ENCODE measurements at regions not wholly inside any gene's neighbourhood (a gene's known extent, or its start where the extent isn't known, plus 50 kb on each side); places are given as distances from the start of the nearest gene placed in this dataset.

DNA sequence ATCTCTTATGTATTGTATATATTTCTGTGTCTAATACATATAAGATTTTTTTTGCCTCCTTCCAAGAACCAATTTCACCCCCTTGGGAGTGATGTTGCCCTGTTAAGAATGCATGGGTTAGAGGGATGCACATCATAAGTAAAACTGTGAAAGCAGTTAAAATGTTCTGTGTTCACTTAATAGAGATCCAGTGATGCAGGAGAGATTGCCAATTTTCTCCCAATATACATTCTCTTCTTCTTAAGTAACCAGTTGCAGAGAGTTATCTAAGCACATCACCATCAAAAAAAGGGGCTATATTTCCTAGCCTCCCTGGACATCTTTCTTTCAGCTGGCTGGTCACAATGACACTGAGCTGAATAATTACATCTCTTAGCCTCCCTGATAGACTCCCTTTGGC is 307.0 kb downstream of the OSTF1 start:
- no peaks in the 10 kb centered on the region for H3K27me3 ChIP-seq (ENCODE audit: insufficient read depth, low read depth, low read length)
- H3K9ac ChIP-seq (ENCODE audit: low read length): no peak overlapping the region
- no peaks in the 10 kb centered on the region for H4K20me1 ChIP-seq (ENCODE audit: insufficient read depth)
- H3K36me3 ChIP-seq (ENCODE audit: insufficient read depth, low read length): no peaks in the 10 kb centered on the region
- H3K9me3 ChIP-seq (ENCODE audit: low read length): no peaks in the 10 kb centered on the region
- H3F3A ChIP-seq (ENCODE audit: insufficient read depth, low read length, poor library complexity, severe bottlenecking): no peaks in the 10 kb centered on the region
- no peak overlapping the region for H3K27ac ChIP-seq (ENCODE audit: low read length)
- no peak overlapping the region for H3K4me3 ChIP-seq (ENCODE audit: low read length)
- H2AFZ ChIP-seq (ENCODE audit: low read depth, low read length): no peak overlapping the region
- H3K79me2 ChIP-seq (replicated peaks; ENCODE audit: insufficient read depth, low read length): no peaks in the 10 kb centered on the region
- no peaks in the 10 kb centered on the region for H3K9me2 ChIP-seq (ENCODE audit: insufficient read depth, low read length)
- TF ChIP-seq, protein P1, sequence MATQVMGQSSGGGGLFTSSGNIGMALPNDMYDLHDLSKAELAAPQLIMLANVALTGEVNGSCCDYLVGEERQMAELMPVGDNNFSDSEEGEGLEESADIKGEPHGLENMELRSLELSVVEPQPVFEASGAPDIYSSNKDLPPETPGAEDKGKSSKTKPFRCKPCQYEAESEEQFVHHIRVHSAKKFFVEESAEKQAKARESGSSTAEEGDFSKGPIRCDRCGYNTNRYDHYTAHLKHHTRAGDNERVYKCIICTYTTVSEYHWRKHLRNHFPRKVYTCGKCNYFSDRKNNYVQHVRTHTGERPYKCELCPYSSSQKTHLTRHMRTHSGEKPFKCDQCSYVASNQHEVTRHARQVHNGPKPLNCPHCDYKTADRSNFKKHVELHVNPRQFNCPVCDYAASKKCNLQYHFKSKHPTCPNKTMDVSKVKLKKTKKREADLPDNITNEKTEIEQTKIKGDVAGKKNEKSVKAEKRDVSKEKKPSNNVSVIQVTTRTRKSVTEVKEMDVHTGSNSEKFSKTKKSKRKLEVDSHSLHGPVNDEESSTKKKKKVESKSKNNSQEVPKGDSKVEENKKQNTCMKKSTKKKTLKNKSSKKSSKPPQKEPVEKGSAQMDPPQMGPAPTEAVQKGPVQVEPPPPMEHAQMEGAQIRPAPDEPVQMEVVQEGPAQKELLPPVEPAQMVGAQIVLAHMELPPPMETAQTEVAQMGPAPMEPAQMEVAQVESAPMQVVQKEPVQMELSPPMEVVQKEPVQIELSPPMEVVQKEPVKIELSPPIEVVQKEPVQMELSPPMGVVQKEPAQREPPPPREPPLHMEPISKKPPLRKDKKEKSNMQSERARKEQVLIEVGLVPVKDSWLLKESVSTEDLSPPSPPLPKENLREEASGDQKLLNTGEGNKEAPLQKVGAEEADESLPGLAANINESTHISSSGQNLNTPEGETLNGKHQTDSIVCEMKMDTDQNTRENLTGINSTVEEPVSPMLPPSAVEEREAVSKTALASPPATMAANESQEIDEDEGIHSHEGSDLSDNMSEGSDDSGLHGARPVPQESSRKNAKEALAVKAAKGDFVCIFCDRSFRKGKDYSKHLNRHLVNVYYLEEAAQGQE (IDR thresholded peaks at IDR 0.05; ENCODE audit: borderline replicate concordance): no peak
- TF ChIP-seq RAD21 (conservative IDR thresholded peaks at IDR 0.05): no peak
- TF ChIP-seq EZH2 (IDR thresholded peaks at IDR 0.05; ENCODE audit: borderline replicate concordance, insufficient read depth, low read length, poor library complexity, severe bottlenecking): no peak
- no peak for TF ChIP-seq SMC3 (conservative IDR thresholded peaks at IDR 0.05; ENCODE audit: poor library complexity)
- no peak for TF ChIP-seq POLR2AphosphoS5 (IDR thresholded peaks at IDR 0.05)
- TF ChIP-seq TAF1 (IDR thresholded peaks at IDR 0.05; ENCODE audit: low read depth): no peak
- no peak for TF ChIP-seq MXI1 (conservative IDR thresholded peaks at IDR 0.05; ENCODE audit: poor library complexity, severe bottlenecking)
- TF ChIP-seq, protein P2, sequence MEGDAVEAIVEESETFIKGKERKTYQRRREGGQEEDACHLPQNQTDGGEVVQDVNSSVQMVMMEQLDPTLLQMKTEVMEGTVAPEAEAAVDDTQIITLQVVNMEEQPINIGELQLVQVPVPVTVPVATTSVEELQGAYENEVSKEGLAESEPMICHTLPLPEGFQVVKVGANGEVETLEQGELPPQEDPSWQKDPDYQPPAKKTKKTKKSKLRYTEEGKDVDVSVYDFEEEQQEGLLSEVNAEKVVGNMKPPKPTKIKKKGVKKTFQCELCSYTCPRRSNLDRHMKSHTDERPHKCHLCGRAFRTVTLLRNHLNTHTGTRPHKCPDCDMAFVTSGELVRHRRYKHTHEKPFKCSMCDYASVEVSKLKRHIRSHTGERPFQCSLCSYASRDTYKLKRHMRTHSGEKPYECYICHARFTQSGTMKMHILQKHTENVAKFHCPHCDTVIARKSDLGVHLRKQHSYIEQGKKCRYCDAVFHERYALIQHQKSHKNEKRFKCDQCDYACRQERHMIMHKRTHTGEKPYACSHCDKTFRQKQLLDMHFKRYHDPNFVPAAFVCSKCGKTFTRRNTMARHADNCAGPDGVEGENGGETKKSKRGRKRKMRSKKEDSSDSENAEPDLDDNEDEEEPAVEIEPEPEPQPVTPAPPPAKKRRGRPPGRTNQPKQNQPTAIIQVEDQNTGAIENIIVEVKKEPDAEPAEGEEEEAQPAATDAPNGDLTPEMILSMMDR (IDR thresholded peaks at IDR 0.05; ENCODE audit: poor library complexity, severe bottlenecking): no peak
- no peak for TF ChIP-seq EP300 (conservative IDR thresholded peaks at IDR 0.05; ENCODE audit: poor library complexity, severe bottlenecking)
- no peak overlapping the region for H3K4me2 ChIP-seq (ENCODE audit: low read length)

DNA sequence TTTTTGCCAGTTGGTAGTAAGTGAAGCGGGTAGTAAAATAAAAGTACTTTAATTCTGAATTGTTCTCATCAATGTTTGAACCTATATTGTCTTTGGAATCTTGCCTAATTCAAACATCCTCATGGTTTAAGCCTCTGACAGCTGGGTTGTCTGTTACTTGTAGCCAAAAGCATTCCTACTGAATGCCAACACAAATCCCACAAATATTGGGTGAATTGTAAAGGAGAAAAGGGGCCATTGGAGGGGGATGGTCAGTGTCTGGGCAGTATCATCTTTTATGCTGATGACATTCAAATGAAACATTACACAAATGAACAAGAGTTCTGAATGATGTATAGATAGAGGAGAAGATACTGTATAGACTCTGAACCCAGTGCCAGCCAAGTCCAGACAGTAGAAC is 309.5 kb downstream of the OSTF1 start:
- TF ChIP-seq POLR2AphosphoS5 (IDR thresholded peaks at IDR 0.05) (no peak), EP300 (conservative IDR thresholded peaks at IDR 0.05; ENCODE audit: poor library complexity, severe bottlenecking) (no peak), TAF1 (IDR thresholded peaks at IDR 0.05; ENCODE audit: low read depth) (no peak), SMC3 (conservative IDR thresholded peaks at IDR 0.05; ENCODE audit: poor library complexity) (no peak), EZH2 (IDR thresholded peaks at IDR 0.05; ENCODE audit: borderline replicate concordance, insufficient read depth, low read length, poor library complexity, severe bottlenecking) (no peak), MXI1 (conservative IDR thresholded peaks at IDR 0.05; ENCODE audit: poor library complexity, severe bottlenecking) (no peak), RAD21 (conservative IDR thresholded peaks at IDR 0.05) (no peak)
- TF ChIP-seq, protein P1 (IDR thresholded peaks at IDR 0.05; ENCODE audit: borderline replicate concordance): no peak
- TF ChIP-seq, protein P2 (IDR thresholded peaks at IDR 0.05; ENCODE audit: poor library complexity, severe bottlenecking): no peak
- Histone ChIP-seq H3K27me3 (ENCODE audit: insufficient read depth, low read depth, low read length) (no peaks in the 10 kb centered on the region), H3K9me2 (ENCODE audit: insufficient read depth, low read length) (no peaks in the 10 kb centered on the region), H3K79me2 (replicated peaks; ENCODE audit: insufficient read depth, low read length) (no peaks in the 10 kb centered on the region), H3K27ac (ENCODE audit: low read length) (no peak overlapping the region), H3K9me3 (ENCODE audit: low read length) (no peaks in the 10 kb centered on the region), H3K9ac (ENCODE audit: low read length) (no peak overlapping the region), H4K20me1 (ENCODE audit: insufficient read depth) (no peaks in the 10 kb centered on the region), H3K4me3 (ENCODE audit: low read length) (no peak overlapping the region), H3K36me3 (ENCODE audit: insufficient read depth, low read length) (no peaks in the 10 kb centered on the region), H3K4me2 (ENCODE audit: low read length) (no peak overlapping the region), H2AFZ (ENCODE audit: low read depth, low read length) (no peak overlapping the region), H3F3A (ENCODE audit: insufficient read depth, low read length, poor library complexity, severe bottlenecking) (no peaks in the 10 kb centered on the region)
